Fibroblast of lung (primary cell): ENCODE measurements at regions not wholly inside any gene's neighbourhood (a gene's known extent, or its start where the extent isn't known, plus 50 kb on each side); places are given as distances from the start of the nearest gene placed in this dataset.
"Not testable (repeated sequence)": the region's sequence is repeated elsewhere in the genome, so short reads cannot be mapped to it uniquely, and the experiment has no call there.

ENCODE experiments used
- DNase-seq, 2 donors: peaks; one replicate each; pipeline versions ENCODE4 v3.0.0 to v3.0.0-alpha.2; 2010; ENCODE audit warnings: low read depth in 2 of 2
- H2AFZ ChIP-seq: 2 replicates; pipeline ENCODE4 v1.5.1; 2012; ENCODE audit warnings: low read length, control low read depth, inconsistent platforms
- H3K27ac ChIP-seq: 2 replicates; pipeline ENCODE4 v1.5.1; 2011; ENCODE audit warnings: low read length, control low read depth; ENCODE audit not compliant: insufficient read depth
- H3K27me3 ChIP-seq: 2 replicates; pipeline ENCODE4 v1.5.1; 2011; ENCODE audit warnings: mild to moderate bottlenecking, low read length; ENCODE audit not compliant: control insufficient read depth, insufficient read depth
- H3K36me3 ChIP-seq: 2 replicates; pipeline ENCODE4 v1.5.1; 2011; ENCODE audit warnings: low read length; ENCODE audit not compliant: control insufficient read depth, insufficient read depth
- H3K4me1 ChIP-seq: 2 replicates; pipeline ENCODE4 v1.5.1; 2011; ENCODE audit warnings: low read length; ENCODE audit not compliant: control insufficient read depth, insufficient read depth; ENCODE audit errors: extremely low read depth
- H3K4me2 ChIP-seq: 2 replicates; pipeline ENCODE4 v1.5.1; 2011; ENCODE audit warnings: low read length, control low read depth; ENCODE audit not compliant: insufficient read depth; ENCODE audit errors: extremely low read depth
- H3K4me3 ChIP-seq, 4 experiments: fragments of 200-600 bp in 1 of 4; sonication (generic) in 1 of 4; replicated peaks in 1 of 4; 2 replicates each; pipeline ENCODE4 v1.5.1; 2011 to 2016; ENCODE audit warnings: low read length in 4 of 4, low read depth in 3 of 4, mild to moderate bottlenecking in 3 of 4, control low read depth in 2 of 4, inconsistent platforms in 1 of 4, mixed read lengths in 1 of 4; ENCODE audit not compliant: insufficient read depth in 1 of 4; ENCODE audit errors: control extremely low read depth in 1 of 4
- H3K79me2 ChIP-seq: 2 replicates; pipeline ENCODE4 v1.5.1; 2012; ENCODE audit warnings: mild to moderate bottlenecking, low read length, inconsistent platforms; ENCODE audit not compliant: control insufficient read depth, insufficient read depth
- H3K9ac ChIP-seq: 2 replicates; pipeline ENCODE4 v1.5.1; 2011; ENCODE audit warnings: mild to moderate bottlenecking, low read length, control low read depth; ENCODE audit not compliant: insufficient read depth
- H3K9me3 ChIP-seq: 2 replicates; pipeline ENCODE4 v1.5.1; 2012; ENCODE audit warnings: low read depth, low read length; ENCODE audit not compliant: control insufficient read depth, insufficient read depth
- H4K20me1 ChIP-seq: 2 replicates; pipeline ENCODE4 v1.5.1; 2011; ENCODE audit warnings: low read length; ENCODE audit not compliant: control insufficient read depth, insufficient read depth; ENCODE audit errors: extremely low read depth
- CTCF ChIP-seq, 2 donors: IDR thresholded peaks in 1 of 2; conservative IDR thresholded peaks in 1 of 2; 1 replicate in 1 of 2; 2 replicates in 1 of 2; pipeline ENCODE4 v1.5.1; 2011 to 2012; ENCODE audit warnings: low read length in 2 of 2, control low read depth in 1 of 2, inconsistent platforms in 1 of 2, low read depth in 1 of 2, mild to moderate bottlenecking in 1 of 2
- EZH2 ChIP-seq: IDR thresholded peaks from 2 replicates; pipeline ENCODE4 v1.5.1; 2012; ENCODE audit warnings: low read length, control low read depth, mild to moderate bottlenecking; ENCODE audit errors: missing control alignments

GRCh38 chr1:220425852-220426251 lies 102.1 kb upstream of the MARK1 start:
- no peak for DNase-seq
- H3K27me3 ChIP-seq = no peaks in the 10 kb centered on the region
- H2AFZ ChIP-seq = no peak overlapping the region
- H3K4me2 ChIP-seq = no peak overlapping the region
- no peaks in the 10 kb centered on the region for H3K9me3 ChIP-seq
- no peak overlapping the region for H3K4me3 ChIP-seq
- H3K9ac ChIP-seq = no peak overlapping the region
- no peaks in the 10 kb centered on the region for H4K20me1 ChIP-seq
- no peaks in the 10 kb centered on the region for H3K36me3 ChIP-seq
- H3K4me1 ChIP-seq = no peaks in the 10 kb centered on the region
- H3K79me2 ChIP-seq = no peaks in the 10 kb centered on the region
- H3K27ac ChIP-seq = no peak overlapping the region
- TF ChIP-seq EZH2 (no peak), CTCF (conservative IDR thresholded peaks at IDR 0.05 in 1 of 2, IDR thresholded peaks at IDR 0.05 in 1 of 2; ENCODE audit: low read depth in 1 of 2, low read length in 2 of 2) (no peak)

- H3K79me2 ChIP-seq = no peaks in the 10 kb centered on the region
- no peaks in the 10 kb centered on the region for H3K36me3 ChIP-seq
- H3K27ac ChIP-seq = no peak overlapping the region
- H3K4me3 ChIP-seq = no peak overlapping the region
- no peak overlapping the region for H2AFZ ChIP-seq
- no peak overlapping the region for H3K4me2 ChIP-seq
- no peaks in the 10 kb centered on the region for H3K27me3 ChIP-seq
- H4K20me1 ChIP-seq = no peaks in the 10 kb centered on the region
- no peak for DNase-seq
- H3K4me1 ChIP-seq = no peaks in the 10 kb centered on the region
- H3K9ac ChIP-seq = no peak overlapping the region
- TF ChIP-seq CTCF (conservative IDR thresholded peaks at IDR 0.05 in 1 of 2, IDR thresholded peaks at IDR 0.05 in 1 of 2; ENCODE audit: low read depth in 1 of 2, low read length in 2 of 2) (no peak), EZH2 (no peak)
- no peaks in the 10 kb centered on the region for H3K9me3 ChIP-seq
Measured at GRCh38 chr1:220421508-220421907, 106.4 kb upstream of the MARK1 start.

- no peaks in the 10 kb centered on the region for H3K36me3 ChIP-seq
- no peaks in the 10 kb centered on the region for H3K9me3 ChIP-seq
- H3K79me2 ChIP-seq = no peaks in the 10 kb centered on the region
- no peak overlapping the region for H3K9ac ChIP-seq
- no peak overlapping the region for H3K4me2 ChIP-seq
- no peaks in the 10 kb centered on the region for H3K27me3 ChIP-seq
- no peak overlapping the region for H2AFZ ChIP-seq
- H3K27ac ChIP-seq = no peak overlapping the region
- TF ChIP-seq EZH2 (no peak), CTCF (conservative IDR thresholded peaks at IDR 0.05 in 1 of 2, IDR thresholded peaks at IDR 0.05 in 1 of 2; ENCODE audit: low read depth in 1 of 2, low read length in 2 of 2) (no peak)
- no peak overlapping the region for H3K4me3 ChIP-seq
- no peak for DNase-seq
- no peaks in the 10 kb centered on the region for H3K4me1 ChIP-seq
- no peaks in the 10 kb centered on the region for H4K20me1 ChIP-seq
Measured at GRCh38 chr1:220420726-220421125, 107.2 kb upstream of the MARK1 start.

GRCh38 chr1:220412382-220412781 lies 115.6 kb upstream of the MARK1 start:
- H4K20me1 ChIP-seq, H3K9ac ChIP-seq: not testable (repeated sequence)

More at GRCh38 chr1:220412382-220412781, 115.6 kb upstream of the MARK1 start:
- not testable (repeated sequence) for H2AFZ ChIP-seq, H3K4me3 ChIP-seq, DNase-seq, H3K27me3 ChIP-seq, H3K27ac ChIP-seq, H3K9me3 ChIP-seq, H3K4me2 ChIP-seq, H3K4me1 ChIP-seq, H3K36me3 ChIP-seq, H3K79me2 ChIP-seq
